Peyer's patch (tissue), 4 donors: ENCODE measurements at regions not wholly inside any gene's neighbourhood (a gene's known extent, or its start where the extent isn't known, plus 50 kb on each side); places are given as distances from the start of the nearest gene placed in this dataset.

Source experiments
- DNase-seq, 3 donors: peaks; one replicate each; pipeline ENCODE4 v3.0.0-alpha.2; 2017 to 2019
- H3K27ac ChIP-seq, 4 donors: fragments of 200-600 bp; sonication (generic); one replicate each; pipeline ENCODE4 v1.5.1; 2016 to 2019
- H3K27me3 ChIP-seq, 2 donors: fragments of 200-600 bp; sonication (generic); one replicate each; pipeline ENCODE4 v1.5.1; 2019
- H3K36me3 ChIP-seq, 3 donors: fragments of 200-600 bp; sonication (generic); one replicate each; pipeline ENCODE4 v1.5.1; 2016 to 2019
- H3K4me1 ChIP-seq, 4 donors: fragments of 200-600 bp; sonication (generic); one replicate each; pipeline ENCODE4 v1.5.1; 2016 to 2019
- H3K4me3 ChIP-seq, 4 donors: fragments of 200-600 bp; sonication (generic); 1 replicate in 3 of 4; 2 replicates in 1 of 4; pipeline ENCODE4 v1.5.1; 2016 to 2019; ENCODE audit warnings: mild to moderate bottlenecking in 1 of 4
- H3K9me3 ChIP-seq, 4 donors: fragments of 200-600 bp; sonication (generic); one replicate each; pipeline ENCODE4 v1.5.1; 2016 to 2019; ENCODE audit warnings: mild to moderate bottlenecking in 1 of 4
- POLR2A ChIP-seq, 2 donors: fragments of 450-650 bp; IDR thresholded peaks; one replicate each; pipeline ENCODE4 v1.5.1; 2017; ENCODE audit warnings: antibody characterized with exemption in 2 of 2, mild to moderate bottlenecking in 2 of 2, moderate library complexity in 2 of 2
- TF ChIP-seq, protein P1 (sequence below), 6 experiments: fragments of 450-650 bp in 4 of 6; fragments of 200-600 bp in 2 of 6; sonication (generic) in 1 of 6; IDR thresholded peaks; one replicate each; pipeline ENCODE4 v1.5.1; 2017 to 2019; ENCODE audit warnings: antibody characterized with exemption in 6 of 6, mild to moderate bottlenecking in 3 of 6, moderate library complexity in 1 of 6

- no peaks in the 10 kb centered on the region for H3K4me1 ChIP-seq
- TF ChIP-seq, protein P1, sequence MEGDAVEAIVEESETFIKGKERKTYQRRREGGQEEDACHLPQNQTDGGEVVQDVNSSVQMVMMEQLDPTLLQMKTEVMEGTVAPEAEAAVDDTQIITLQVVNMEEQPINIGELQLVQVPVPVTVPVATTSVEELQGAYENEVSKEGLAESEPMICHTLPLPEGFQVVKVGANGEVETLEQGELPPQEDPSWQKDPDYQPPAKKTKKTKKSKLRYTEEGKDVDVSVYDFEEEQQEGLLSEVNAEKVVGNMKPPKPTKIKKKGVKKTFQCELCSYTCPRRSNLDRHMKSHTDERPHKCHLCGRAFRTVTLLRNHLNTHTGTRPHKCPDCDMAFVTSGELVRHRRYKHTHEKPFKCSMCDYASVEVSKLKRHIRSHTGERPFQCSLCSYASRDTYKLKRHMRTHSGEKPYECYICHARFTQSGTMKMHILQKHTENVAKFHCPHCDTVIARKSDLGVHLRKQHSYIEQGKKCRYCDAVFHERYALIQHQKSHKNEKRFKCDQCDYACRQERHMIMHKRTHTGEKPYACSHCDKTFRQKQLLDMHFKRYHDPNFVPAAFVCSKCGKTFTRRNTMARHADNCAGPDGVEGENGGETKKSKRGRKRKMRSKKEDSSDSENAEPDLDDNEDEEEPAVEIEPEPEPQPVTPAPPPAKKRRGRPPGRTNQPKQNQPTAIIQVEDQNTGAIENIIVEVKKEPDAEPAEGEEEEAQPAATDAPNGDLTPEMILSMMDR (IDR thresholded peaks at IDR 0.05), result no peak
- no peak for TF ChIP-seq POLR2A (IDR thresholded peaks at IDR 0.05)
- H3K27me3 ChIP-seq, result no peaks in the 10 kb centered on the region
- DNase-seq, result no peak
- H3K27ac ChIP-seq, result no peak overlapping the region
- no peaks in the 10 kb centered on the region for H3K9me3 ChIP-seq
- H3K36me3 ChIP-seq, result no peaks in the 10 kb centered on the region
- H3K4me3 ChIP-seq, result no peak overlapping the region
Measured at GRCh38 chr6:48206091-48206490, 95.1 kb upstream of the PTCHD4 start.

DNA sequence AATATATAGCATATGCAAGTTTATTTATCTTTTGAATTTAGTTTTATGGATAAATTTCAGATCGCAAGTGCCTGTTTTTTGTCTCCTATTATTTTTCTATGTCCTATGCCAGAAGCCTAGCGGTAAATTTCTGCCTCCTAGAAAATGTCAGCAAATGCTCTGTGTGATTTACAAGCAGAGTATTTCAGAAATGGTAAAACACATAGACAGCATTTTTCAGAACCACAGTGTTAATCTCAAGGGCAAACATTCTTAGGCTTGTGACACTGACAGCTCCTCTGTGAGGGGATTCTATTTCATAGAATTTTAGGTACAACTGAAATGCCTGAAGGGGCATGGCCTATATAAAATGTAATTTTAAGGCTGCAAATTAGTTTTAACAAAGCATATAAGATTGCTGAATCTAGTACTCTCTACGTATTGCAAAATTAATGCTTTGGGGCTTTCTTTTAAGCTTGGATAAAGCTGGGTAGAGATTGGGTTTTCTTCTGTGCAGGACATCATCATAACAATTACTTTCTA, 89.9 kb upstream of the PTCHD4 start:
- Histone ChIP-seq H3K36me3 (no peaks in the 10 kb centered on the region), H3K27ac (no peak overlapping the region), H3K4me3 (no peak overlapping the region), H3K4me1 (no peaks in the 10 kb centered on the region), H3K27me3 (no peaks in the 10 kb centered on the region), H3K9me3 (no peaks in the 10 kb centered on the region)
- no peak for DNase-seq
- TF ChIP-seq, protein P1 (IDR thresholded peaks at IDR 0.05), result no peak
- TF ChIP-seq POLR2A (IDR thresholded peaks at IDR 0.05), result no peak

- no peak for DNase-seq
- Histone ChIP-seq H3K4me1 (no peaks in the 10 kb centered on the region), H3K9me3 (no peaks in the 10 kb centered on the region), H3K27ac (no peak overlapping the region), H3K27me3 (no peaks in the 10 kb centered on the region), H3K4me3 (no peak overlapping the region), H3K36me3 (no peaks in the 10 kb centered on the region)
- TF ChIP-seq, protein P1 (IDR thresholded peaks at IDR 0.05), result no peak
- TF ChIP-seq POLR2A (IDR thresholded peaks at IDR 0.05), result no peak
Measured at GRCh38 chr6:48199499-48199898, 88.5 kb upstream of the PTCHD4 start.

DNA sequence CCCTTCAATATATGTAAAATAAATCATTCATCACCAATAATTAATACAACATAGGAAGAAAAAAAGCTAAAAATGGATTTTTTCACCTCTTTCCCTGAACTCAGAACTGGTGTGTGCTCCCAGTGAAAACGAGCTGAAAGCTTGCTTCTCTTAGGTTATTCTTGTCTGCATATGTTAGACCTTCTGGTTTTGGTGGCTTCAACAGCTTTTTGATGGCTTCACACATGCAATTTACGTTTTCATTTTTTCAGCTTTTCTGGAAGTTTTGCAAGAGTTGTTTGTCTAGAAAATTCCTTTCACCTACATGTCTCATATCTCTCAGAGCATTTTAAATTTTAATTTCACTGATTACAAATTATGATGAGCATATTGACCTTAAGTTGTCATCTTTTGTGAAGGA, 86.9 kb upstream of the PTCHD4 start:
- H3K4me1 ChIP-seq, result no peaks in the 10 kb centered on the region
- no peak for DNase-seq

GRCh38 chr6:48194596-48195295, 83.7 kb upstream of the PTCHD4 start:
- TF ChIP-seq, protein P1 (IDR thresholded peaks at IDR 0.05), result no peak
- TF ChIP-seq POLR2A (IDR thresholded peaks at IDR 0.05), result no peak
- no peak for DNase-seq
- no peak overlapping the region for H3K27ac ChIP-seq
- no peaks in the 10 kb centered on the region for H3K36me3 ChIP-seq
- H3K9me3 ChIP-seq, result no peaks in the 10 kb centered on the region
- no peaks in the 10 kb centered on the region for H3K27me3 ChIP-seq
- no peak overlapping the region for H3K4me3 ChIP-seq
- no peaks in the 10 kb centered on the region for H3K4me1 ChIP-seq

More for the DNA sequence above, 86.9 kb upstream of the PTCHD4 start:
- Histone ChIP-seq H3K9me3 (no peaks in the 10 kb centered on the region), H3K27ac (no peak overlapping the region), H3K27me3 (no peaks in the 10 kb centered on the region), H3K4me3 (no peak overlapping the region), H3K36me3 (no peaks in the 10 kb centered on the region)
- TF ChIP-seq, protein P1 (IDR thresholded peaks at IDR 0.05), result no peak
- TF ChIP-seq POLR2A (IDR thresholded peaks at IDR 0.05), result no peak
